Lung (tissue), 11 donors: ENCODE measurements at regions not wholly inside any gene's neighbourhood (a gene's known extent, or its start where the extent isn't known, plus 50 kb on each side); places are given as distances from the start of the nearest gene placed in this dataset.
A peak's percentile ranks its signal among the peaks of the same experiment; 100 is the strongest.

Experiments used
- ATAC-seq: fragments of 200-7000 bp; cut with Tn5 transposase; one replicate; pipeline ENCODE4 v1.9.1; 2020; ENCODE audit warnings: moderate number of reproducible peaks; ENCODE audit not compliant: insufficient read depth, low FRiP score
- DNase-seq, 3 donors: peaks; one replicate each; pipeline ENCODE4 v3.0.0-alpha.2; 2013 to 2017
- H3K27ac ChIP-seq, 2 donors: one replicate each; pipeline ENCODE4 v1.5.1; 2013; ENCODE audit warnings: mild to moderate bottlenecking in 2 of 2, moderate library complexity in 2 of 2, control low read depth in 1 of 2, inconsistent platforms in 1 of 2, low read depth in 1 of 2, low read length in 1 of 2
- H3K27me3 ChIP-seq, 3 donors: one replicate each; pipeline ENCODE4 v1.5.1; 2013; ENCODE audit warnings: low read length in 2 of 3; ENCODE audit not compliant: control insufficient read depth in 3 of 3, insufficient read depth in 3 of 3
- H3K36me3 ChIP-seq, 4 donors: one replicate each; pipeline ENCODE4 v1.5.1; 2013; ENCODE audit warnings: low read length in 4 of 4, mild to moderate bottlenecking in 1 of 4, moderate library complexity in 1 of 4; ENCODE audit not compliant: control insufficient read depth in 4 of 4, insufficient read depth in 4 of 4
- H3K4me1 ChIP-seq, 5 donors: one replicate each; pipeline ENCODE4 v1.5.1; 2013; ENCODE audit warnings: low read length in 5 of 5, mild to moderate bottlenecking in 2 of 5, moderate library complexity in 1 of 5; ENCODE audit not compliant: control insufficient read depth in 5 of 5, insufficient read depth in 5 of 5
- H3K4me3 ChIP-seq: one replicate; pipeline ENCODE4 v1.5.1; 2013; ENCODE audit warnings: mild to moderate bottlenecking, control low read depth, moderate library complexity
- H3K9ac ChIP-seq, 2 donors: one replicate each; pipeline ENCODE4 v1.5.1; 2013; ENCODE audit warnings: low read length in 2 of 2, control low read depth in 1 of 2; ENCODE audit not compliant: insufficient read depth in 1 of 2
- H3K9me3 ChIP-seq, 4 donors: one replicate each; pipeline ENCODE4 v1.5.1; 2013; ENCODE audit warnings: low read length in 3 of 4, mild to moderate bottlenecking in 1 of 4, moderate library complexity in 1 of 4; ENCODE audit not compliant: control insufficient read depth in 4 of 4, insufficient read depth in 3 of 4
- CTCF ChIP-seq: IDR thresholded peaks from 2 replicates; pipeline ENCODE4 v1.5.1; 2012; ENCODE audit warnings: mild to moderate bottlenecking; ENCODE audit errors: control extremely low read depth, extremely low read depth
- WGBS, 2 donors: extraction: QIAGEN DNeasy Blood & Tissue Kit; methylation state at CpG; one replicate each; pipeline ENCODE4 v1.1.7; 2013; 5-methylcytosine and 5-hydroxymethylcytosine counted together
- donor health status: control.
- donor health status: control.
- donor health status: Bipolar disorder and iron deficiency.
- donor health status: healthy.
- donor health status: DM: yes; HTN: yes; CAD: no.

- Histone ChIP-seq H3K27me3 (no peaks in the 10 kb centered on the region), H3K9ac (no peak overlapping the region), H3K27ac (no peak overlapping the region), H3K36me3 (no peaks in the 10 kb centered on the region), H3K4me3 (no peak overlapping the region), H3K4me1 (peaks cover 0 to 5% (median 0%) of the 10 kb centered on the region in 5 donors), H3K9me3 (no peaks in the 10 kb centered on the region)
- 71 to 81% methylated on average over 3 of the region's 3 CpGs for WGBS, 2 donors
- ATAC-seq (no peak), DNase-seq (no peak)
- TF ChIP-seq CTCF: no peak
These were observed 352.3 kb downstream of the PDGFC start for GRCh38 chr4:156619154-156619934.

- H3K9me3 ChIP-seq: no peaks in the 10 kb centered on the region
- H3K4me3 ChIP-seq: no peak overlapping the region
- H3K27me3 ChIP-seq: no peaks in the 10 kb centered on the region
- DNase-seq (peak; percentile 14 to 63 (median 57)), ATAC-seq (peak; percentile 40)
- H3K36me3 ChIP-seq: no peaks in the 10 kb centered on the region
- no peak for TF ChIP-seq CTCF
- WGBS, 2 donors: 50 to 65% methylated on average over 2 of the region's 2 CpGs
- no peak overlapping the region for H3K9ac ChIP-seq
- peaks cover 0 to 5% (median 0%) of the 10 kb centered on the region in 5 donors for H3K4me1 ChIP-seq
- H3K27ac ChIP-seq: no peak overlapping the region
These were observed 356.5 kb downstream of the PDGFC start for GRCh38 chr4:156615066-156615531.

GRCh38 chr4:156614536-156614935 lies 357.1 kb downstream of the PDGFC start:
- peaks cover 0 to 5% (median 0%) of the 10 kb centered on the region in 5 donors for H3K4me1 ChIP-seq
- DNase-seq (no peak), ATAC-seq (no peak)
- no peaks in the 10 kb centered on the region for H3K9me3 ChIP-seq
- no peaks in the 10 kb centered on the region for H3K36me3 ChIP-seq
- H3K27me3 ChIP-seq: no peaks in the 10 kb centered on the region
- no peak overlapping the region for H3K27ac ChIP-seq
- TF ChIP-seq CTCF: no peak
- no peak overlapping the region for H3K4me3 ChIP-seq
- H3K9ac ChIP-seq: no peak overlapping the region

- DNase-seq: no peak
- no peak overlapping the region for H3K4me3 ChIP-seq
- H3K27me3 ChIP-seq: no peaks in the 10 kb centered on the region
- WGBS, 2 donors: 71 to 90% methylated on average over 1 of the region's 1 CpG
- ATAC-seq: no peak
- H3K4me1 ChIP-seq: no peaks in the 10 kb centered on the region
- no peaks in the 10 kb centered on the region for H3K36me3 ChIP-seq
- no peaks in the 10 kb centered on the region for H3K9me3 ChIP-seq
- TF ChIP-seq CTCF: no peak
- no peak overlapping the region for H3K9ac ChIP-seq
- H3K27ac ChIP-seq: no peak overlapping the region
These were observed 362.2 kb downstream of the PDGFC start for GRCh38 chr4:156609421-156609820.
